ENCODE measurements at regions not wholly inside any gene's neighbourhood (a gene's known extent, or its start where the extent isn't known, plus 50 kb on each side); places are given as distances from the start of the nearest gene placed in this dataset.

GRCh38 chr1:64396817-64397216 lies 73.1 kb upstream of the CACHD1 start:
- DNase-seq = no peak
- no peak overlapping the region for H3K4me3 ChIP-seq
- intact Hi-C loops (cut with DNase I) = no loop called here
- 86 to 87% (median 86%) methylated on average over 4 of the region's 4 CpGs for WGBS, 3 donors
- H3K9me3 ChIP-seq = no peaks in the 10 kb centered on the region
- TF ChIP-seq, protein P1, sequence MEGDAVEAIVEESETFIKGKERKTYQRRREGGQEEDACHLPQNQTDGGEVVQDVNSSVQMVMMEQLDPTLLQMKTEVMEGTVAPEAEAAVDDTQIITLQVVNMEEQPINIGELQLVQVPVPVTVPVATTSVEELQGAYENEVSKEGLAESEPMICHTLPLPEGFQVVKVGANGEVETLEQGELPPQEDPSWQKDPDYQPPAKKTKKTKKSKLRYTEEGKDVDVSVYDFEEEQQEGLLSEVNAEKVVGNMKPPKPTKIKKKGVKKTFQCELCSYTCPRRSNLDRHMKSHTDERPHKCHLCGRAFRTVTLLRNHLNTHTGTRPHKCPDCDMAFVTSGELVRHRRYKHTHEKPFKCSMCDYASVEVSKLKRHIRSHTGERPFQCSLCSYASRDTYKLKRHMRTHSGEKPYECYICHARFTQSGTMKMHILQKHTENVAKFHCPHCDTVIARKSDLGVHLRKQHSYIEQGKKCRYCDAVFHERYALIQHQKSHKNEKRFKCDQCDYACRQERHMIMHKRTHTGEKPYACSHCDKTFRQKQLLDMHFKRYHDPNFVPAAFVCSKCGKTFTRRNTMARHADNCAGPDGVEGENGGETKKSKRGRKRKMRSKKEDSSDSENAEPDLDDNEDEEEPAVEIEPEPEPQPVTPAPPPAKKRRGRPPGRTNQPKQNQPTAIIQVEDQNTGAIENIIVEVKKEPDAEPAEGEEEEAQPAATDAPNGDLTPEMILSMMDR (IDR thresholded peaks at IDR 0.05) = no peak
- TF ChIP-seq POLR2A (IDR thresholded peaks at IDR 0.05) (no peak), EP300 (IDR thresholded peaks at IDR 0.05) (no peak)
- no peaks in the 10 kb centered on the region for H3K4me1 ChIP-seq (ENCODE audit: insufficient read depth)
- H3K27me3 ChIP-seq = no peaks in the 10 kb centered on the region
- H3K36me3 ChIP-seq = no peaks in the 10 kb centered on the region
- no peak overlapping the region for H3K27ac ChIP-seq

DNA sequence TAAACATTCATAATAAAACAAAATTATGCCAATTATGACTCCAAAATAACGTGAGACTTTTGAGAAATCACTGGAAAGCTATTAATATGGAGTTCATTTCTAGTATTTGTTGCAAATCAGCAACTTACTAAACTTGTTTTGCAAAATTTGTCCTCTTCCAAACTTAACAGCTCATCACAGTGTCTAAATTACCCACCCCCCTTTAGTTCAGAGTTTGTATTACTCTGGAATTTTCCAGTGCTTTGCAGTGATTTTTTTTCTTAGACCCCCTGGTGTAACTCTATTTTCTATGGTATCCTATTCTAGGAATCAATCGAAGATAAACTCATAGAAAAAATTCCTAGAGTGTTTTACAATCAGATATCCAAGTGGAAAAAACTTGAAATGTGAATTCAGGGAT lies 72.4 kb upstream of the CACHD1 start:
- no peaks in the 10 kb centered on the region for H3K4me1 ChIP-seq (ENCODE audit: insufficient read depth)
- H3K9me3 ChIP-seq = no peaks in the 10 kb centered on the region
- no peak overlapping the region for H3K4me3 ChIP-seq
- intact Hi-C loops (cut with DNase I) = no loop called here
- H3K36me3 ChIP-seq = no peaks in the 10 kb centered on the region
- no peak for DNase-seq
- no peak overlapping the region for H3K27ac ChIP-seq
- no peaks in the 10 kb centered on the region for H3K27me3 ChIP-seq
- TF ChIP-seq, protein P1 (IDR thresholded peaks at IDR 0.05) = no peak
- TF ChIP-seq POLR2A (IDR thresholded peaks at IDR 0.05) (no peak), EP300 (IDR thresholded peaks at IDR 0.05) (no peak)
- WGBS, 3 donors = 84 to 87% (median 86%) methylated on average over 2 of the region's 2 CpGs

DNA sequence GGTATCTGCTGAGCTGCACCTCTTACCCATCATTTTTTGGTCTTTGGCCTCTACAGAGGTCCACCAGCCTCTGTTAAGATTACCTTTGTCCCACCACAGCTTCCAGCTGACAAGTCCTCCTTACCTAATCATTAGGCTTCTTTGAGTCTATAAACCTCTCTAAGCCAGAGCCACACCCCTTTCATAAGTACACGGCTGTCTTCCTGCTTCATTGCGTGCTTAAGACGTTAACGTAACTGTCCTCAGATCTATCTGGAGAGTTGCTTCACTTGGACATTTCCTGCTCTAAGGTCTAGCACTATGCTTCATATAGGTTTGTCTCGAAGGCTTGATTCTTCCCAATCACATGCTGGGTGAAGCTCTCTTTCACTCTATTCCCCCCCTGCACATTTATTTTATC lies 71.0 kb upstream of the CACHD1 start:
- Histone ChIP-seq H3K27me3 (no peaks in the 10 kb centered on the region), H3K9me3 (no peaks in the 10 kb centered on the region), H3K4me1 (ENCODE audit: insufficient read depth) (no peaks in the 10 kb centered on the region), H3K4me3 (no peak overlapping the region), H3K36me3 (no peaks in the 10 kb centered on the region), H3K27ac (no peak overlapping the region)
- TF ChIP-seq POLR2A (IDR thresholded peaks at IDR 0.05) (no peak), EP300 (IDR thresholded peaks at IDR 0.05) (no peak)
- TF ChIP-seq, protein P1 (IDR thresholded peaks at IDR 0.05) = no peak
- intact Hi-C loops (cut with DNase I) = no loop called here
- 88 to 94% (median 92%) methylated on average over 5 of the region's 5 CpGs for WGBS, 3 donors
- DNase-seq = no peak

- TF ChIP-seq, protein P1 (IDR thresholded peaks at IDR 0.05) = no peak
- TF ChIP-seq POLR2A (IDR thresholded peaks at IDR 0.05) (no peak), EP300 (IDR thresholded peaks at IDR 0.05) (no peak)
- Histone ChIP-seq H3K9me3 (no peaks in the 10 kb centered on the region), H3K4me3 (no peak overlapping the region), H3K27me3 (no peaks in the 10 kb centered on the region), H3K4me1 (ENCODE audit: insufficient read depth) (no peaks in the 10 kb centered on the region), H3K36me3 (no peaks in the 10 kb centered on the region), H3K27ac (no peak overlapping the region)
- WGBS, 3 donors = 91 to 100% (median 98%) methylated on average over 1 of the region's 1 CpG
- no peak for DNase-seq
- intact Hi-C loops (cut with DNase I) = loop anchor here in 1 of 4 donors (10.0 kb wide), 1 partner anchor 696 kb away; no protein-coding TSS in a partner anchor
These were observed 68.6 kb upstream of the CACHD1 start for GRCh38 chr1:64401285-64401684.
